ENCODE measurements at regions not wholly inside any gene's neighbourhood (a gene's known extent, or its start where the extent isn't known, plus 50 kb on each side); places are given as distances from the start of the nearest gene placed in this dataset.
"Not testable (repeated sequence)": the region's sequence is repeated elsewhere in the genome, so short reads cannot be mapped to it uniquely, and the experiment has no call there.

DNA sequence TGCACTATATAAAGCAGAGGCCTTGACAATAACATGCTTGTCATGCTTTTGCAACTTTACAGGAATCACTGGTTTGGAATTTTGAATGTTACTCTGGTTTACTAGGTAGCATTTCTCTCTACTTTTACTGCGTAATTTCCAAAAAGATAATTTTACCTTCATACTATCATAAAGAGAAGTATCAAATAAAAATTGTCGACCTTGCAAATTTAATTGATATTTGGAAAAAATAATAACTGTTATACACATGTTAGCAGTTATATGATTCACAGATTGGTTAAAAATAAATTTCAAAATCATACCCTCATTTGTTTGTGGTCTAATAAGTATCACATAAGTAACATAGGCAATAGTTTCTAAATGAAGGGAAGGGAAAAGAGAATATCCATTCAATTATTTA is 228.5 kb upstream of the CACNA2D1 start:
- Mint-ChIP-seq H3K27ac (no peak overlapping the region), H3K9me3 (no peaks in the 10 kb centered on the region), H3K36me3 (ENCODE audit: low read depth) (no peaks in the 10 kb centered on the region), H3K27me3 (no peaks in the 10 kb centered on the region), H3K4me1 (peaks cover under 1% of the 10 kb centered on the region), H3K4me3 (no peak overlapping the region)
- ChIA-PET POLR2A (no interaction called here), CTCF (interaction anchor here (1.0 kb wide), 1 partner anchor 75 kb away, joined by 3 read pairs; no protein-coding TSS in a partner anchor)
- no peak for DNase-seq

DNA sequence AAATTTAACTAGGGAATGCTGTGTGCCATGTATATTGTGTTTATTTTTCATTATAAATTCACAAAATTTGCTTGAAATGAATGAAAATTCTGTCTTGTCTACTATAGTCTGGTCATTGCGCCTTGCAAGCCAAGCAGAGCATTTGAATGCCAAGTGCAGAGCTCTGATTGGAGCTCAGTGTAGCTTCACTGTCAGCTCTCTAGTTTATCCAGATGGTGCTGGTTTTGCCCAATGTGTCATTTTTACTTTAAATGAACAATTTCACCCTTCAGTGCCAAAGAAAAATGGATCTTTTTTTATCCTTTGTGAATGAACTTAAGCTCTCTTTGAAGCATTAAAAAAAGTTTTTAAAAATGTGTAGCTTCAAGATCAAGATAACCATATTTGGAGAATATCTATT is 225.6 kb upstream of the CACNA2D1 start:
- H3K27me3 Mint-ChIP-seq = no peaks in the 10 kb centered on the region
- CTCF ChIA-PET = no interaction called here

DNA sequence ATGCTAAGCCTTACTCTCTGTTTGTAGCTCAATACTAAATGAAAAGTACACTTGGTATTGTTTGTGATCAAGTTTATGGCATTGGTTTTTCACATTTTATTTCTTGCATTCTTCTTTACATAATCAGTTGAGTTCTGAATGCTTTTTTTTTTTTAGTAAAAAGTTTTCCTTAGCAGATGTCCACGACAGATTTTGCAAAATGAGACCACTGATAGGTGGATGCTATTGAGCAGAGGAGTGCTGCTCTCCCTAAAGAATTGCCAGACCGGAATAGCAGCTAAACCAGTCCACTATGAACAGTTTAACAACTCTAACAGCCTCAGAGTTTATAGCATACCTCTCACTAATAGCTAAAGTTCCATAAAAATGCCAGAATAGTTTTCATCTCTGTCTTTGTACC is 225.1 kb upstream of the CACNA2D1 start:
- no peaks in the 10 kb centered on the region for H3K4me1 Mint-ChIP-seq
- no peak overlapping the region for H3K27ac Mint-ChIP-seq
- ChIA-PET POLR2A (no interaction called here), CTCF (interaction anchor here (0.7 kb wide), 1 partner anchor 765 kb away, joined by 4 read pairs; no protein-coding TSS in a partner anchor)
- no peaks in the 10 kb centered on the region for H3K27me3 Mint-ChIP-seq
- no peaks in the 10 kb centered on the region for H3K36me3 Mint-ChIP-seq (ENCODE audit: low read depth)
- DNase-seq = no peak
- H3K9me3 Mint-ChIP-seq = no peaks in the 10 kb centered on the region
- no peak overlapping the region for H3K4me3 Mint-ChIP-seq

More for the DNA sequence above, 225.6 kb upstream of the CACNA2D1 start:
- Mint-ChIP-seq H3K36me3 (ENCODE audit: low read depth) (no peaks in the 10 kb centered on the region), H3K27ac (no peak overlapping the region), H3K9me3 (no peaks in the 10 kb centered on the region), H3K4me3 (no peak overlapping the region), H3K4me1 (no peaks in the 10 kb centered on the region)
- POLR2A ChIA-PET = no interaction called here
- no peak for DNase-seq

DNA sequence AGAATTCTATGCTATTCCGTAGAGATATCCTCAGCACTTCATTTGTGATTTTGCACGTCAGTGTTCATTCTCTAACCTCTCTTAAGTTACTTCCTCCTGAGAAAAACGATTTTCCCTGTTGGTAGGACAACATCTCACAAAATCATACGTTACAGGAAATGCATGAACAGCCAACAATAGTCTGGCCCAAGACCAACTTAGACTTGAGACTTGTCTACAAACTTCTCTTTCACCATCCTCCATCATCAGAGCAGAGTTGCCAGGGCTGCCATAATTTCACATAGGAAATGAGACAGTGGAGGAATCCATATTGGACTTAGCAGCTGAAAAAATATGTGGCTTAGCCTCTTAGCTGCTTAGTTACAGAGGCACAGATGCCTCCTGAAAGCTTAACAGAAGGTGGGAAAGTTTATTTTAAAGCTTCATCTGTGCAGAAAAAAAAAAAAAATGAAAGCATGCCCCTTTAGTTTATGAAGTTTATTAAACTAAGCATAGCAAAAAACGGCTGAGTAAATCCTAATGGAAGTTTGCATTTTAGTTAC is 222.5 kb upstream of the CACNA2D1 start:
- H3K27ac Mint-ChIP-seq = no peak overlapping the region
- CTCF ChIA-PET = no interaction called here
- H3K4me3 Mint-ChIP-seq = no peak overlapping the region
- no peak for DNase-seq
- no peaks in the 10 kb centered on the region for H3K9me3 Mint-ChIP-seq
- no peaks in the 10 kb centered on the region for H3K27me3 Mint-ChIP-seq
- POLR2A ChIA-PET = no interaction called here
- no peaks in the 10 kb centered on the region for H3K36me3 Mint-ChIP-seq (ENCODE audit: low read depth)
- H3K4me1 Mint-ChIP-seq = no peaks in the 10 kb centered on the region

DNA sequence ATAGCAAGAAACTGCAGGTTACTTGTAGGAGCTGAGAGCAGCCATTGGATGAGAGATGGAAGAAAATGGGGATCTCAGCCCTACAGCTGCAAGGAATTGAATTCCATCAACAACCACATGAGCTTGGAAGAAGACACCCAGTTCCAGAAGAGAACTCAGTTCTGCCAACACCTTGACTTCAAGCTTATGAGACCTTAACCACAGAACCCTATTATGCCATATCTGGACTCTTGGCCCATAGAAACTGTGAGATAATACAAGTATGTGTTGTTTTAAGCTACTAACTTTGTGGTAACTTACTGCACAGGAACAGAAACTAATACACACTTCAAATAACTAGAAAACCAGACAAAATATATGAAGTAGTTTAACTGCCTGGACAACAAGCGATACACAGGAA is 212.4 kb upstream of the CACNA2D1 start:
- POLR2A ChIA-PET = no interaction called here
- no peaks in the 10 kb centered on the region for H3K27me3 Mint-ChIP-seq
- no peak overlapping the region for H3K4me3 Mint-ChIP-seq

DNA sequence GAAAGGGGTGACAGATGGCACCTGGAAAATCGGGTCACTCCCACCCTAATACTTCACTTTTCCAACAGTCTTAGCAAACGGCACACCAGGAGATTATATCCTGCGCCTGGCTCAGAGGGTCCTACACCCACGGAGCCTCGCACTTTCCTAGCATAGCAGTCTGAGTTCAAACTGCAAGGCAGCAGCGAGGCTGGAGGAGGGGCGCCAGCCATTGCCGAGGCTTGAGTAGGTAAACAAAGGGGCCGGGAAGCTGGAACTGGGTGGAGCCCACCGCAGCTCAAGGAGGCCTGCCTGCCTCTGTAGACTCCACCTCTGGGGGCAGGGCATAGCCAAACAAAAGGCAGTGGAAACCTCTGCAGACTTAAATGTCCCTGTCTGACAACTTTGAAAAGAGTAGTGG is 206.5 kb upstream of the CACNA2D1 start:
- DNase-seq; H3K4me1 Mint-ChIP-seq; POLR2A ChIA-PET; H3K27me3 Mint-ChIP-seq; H3K4me3 Mint-ChIP-seq; H3K27ac Mint-ChIP-seq; H3K36me3 Mint-ChIP-seq (ENCODE audit: low read depth); H3K9me3 Mint-ChIP-seq; CTCF ChIA-PET: not testable (repeated sequence)

More for the DNA sequence above, 212.4 kb upstream of the CACNA2D1 start:
- no peak for DNase-seq
- no peaks in the 10 kb centered on the region for H3K4me1 Mint-ChIP-seq
- peaks cover 14% of the 10 kb centered on the region for H3K9me3 Mint-ChIP-seq
- H3K36me3 Mint-ChIP-seq (ENCODE audit: low read depth) = no peaks in the 10 kb centered on the region
- CTCF ChIA-PET = no interaction called here
- H3K27ac Mint-ChIP-seq = no peak overlapping the region

DNA sequence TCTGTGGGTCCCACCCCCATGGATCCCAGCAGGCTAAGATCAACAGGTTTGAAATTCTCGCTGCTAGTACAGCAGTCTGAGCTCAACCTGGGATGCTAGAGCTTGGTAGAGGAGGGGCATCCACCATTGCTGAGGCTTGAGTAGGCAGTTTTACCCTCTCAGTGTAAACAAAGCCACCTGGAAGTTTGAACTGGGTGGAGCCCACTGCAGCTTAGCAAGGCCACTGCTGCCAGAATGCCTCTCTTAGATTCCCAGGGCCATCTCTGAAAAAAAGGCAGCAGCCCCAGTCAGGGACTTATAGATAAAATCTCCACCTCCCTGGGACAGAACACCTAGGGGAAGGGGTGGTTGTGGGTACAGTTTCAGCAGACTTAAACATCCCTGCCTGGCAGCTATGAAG is 190.0 kb upstream of the CACNA2D1 start:
- Mint-ChIP-seq H3K4me1 (no peaks in the 10 kb centered on the region), H3K27ac (no peak overlapping the region), H3K36me3 (ENCODE audit: low read depth) (no peaks in the 10 kb centered on the region), H3K4me3 (no peak overlapping the region), H3K9me3 (no peaks in the 10 kb centered on the region), H3K27me3 (no peaks in the 10 kb centered on the region)
- CTCF ChIA-PET = no interaction called here
- no peak for DNase-seq
- POLR2A ChIA-PET = no interaction called here

DNA sequence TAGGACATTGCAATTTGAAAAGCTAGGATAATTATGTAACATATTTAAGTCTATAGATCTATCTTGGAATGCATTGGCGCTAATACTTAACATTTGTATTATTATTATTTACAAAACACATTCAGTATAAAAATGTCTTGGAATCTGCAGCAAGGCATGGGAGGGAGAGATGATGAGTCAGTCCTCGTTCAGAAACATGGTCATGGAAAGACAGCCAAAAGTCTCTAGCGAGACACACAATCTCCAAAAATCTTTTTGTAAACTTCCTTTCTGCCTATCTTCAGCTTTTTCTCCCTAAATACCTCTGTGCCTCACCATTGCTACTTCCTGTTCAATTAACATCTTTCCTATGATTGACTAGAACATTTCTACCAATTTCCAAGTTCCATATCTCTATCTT is 188.4 kb upstream of the CACNA2D1 start:
- Mint-ChIP-seq H3K36me3 (ENCODE audit: low read depth) (no peaks in the 10 kb centered on the region), H3K4me3 (no peak overlapping the region), H3K9me3 (no peaks in the 10 kb centered on the region), H3K27me3 (no peaks in the 10 kb centered on the region), H3K27ac (no peak overlapping the region), H3K4me1 (no peaks in the 10 kb centered on the region)
- ChIA-PET POLR2A (no interaction called here), CTCF (no interaction called here)
- no peak for DNase-seq

DNA sequence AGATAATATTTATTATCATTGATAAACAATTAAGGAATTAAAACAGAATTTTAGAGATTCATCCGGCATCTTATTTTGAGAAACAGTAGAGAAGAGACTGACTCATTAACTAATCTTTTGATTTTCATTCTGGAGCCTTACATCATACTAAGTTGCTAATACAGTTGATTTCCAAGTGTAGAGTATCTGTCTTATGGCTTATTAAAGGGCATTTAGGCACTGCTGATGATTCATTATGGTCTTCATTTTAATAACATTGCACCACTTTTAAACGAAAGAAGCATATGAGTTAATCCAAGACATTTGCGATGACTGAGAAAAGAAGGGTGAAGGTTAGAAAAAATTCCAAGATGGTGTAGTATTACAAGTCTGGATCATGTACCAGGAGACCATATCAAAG is 186.0 kb upstream of the CACNA2D1 start:
- Mint-ChIP-seq H3K27ac (no peak overlapping the region), H3K4me1 (no peaks in the 10 kb centered on the region), H3K4me3 (no peak overlapping the region), H3K27me3 (no peaks in the 10 kb centered on the region), H3K9me3 (no peaks in the 10 kb centered on the region), H3K36me3 (ENCODE audit: low read depth) (no peaks in the 10 kb centered on the region)
- ChIA-PET CTCF (no interaction called here), POLR2A (no interaction called here)
- no peak for DNase-seq

DNA sequence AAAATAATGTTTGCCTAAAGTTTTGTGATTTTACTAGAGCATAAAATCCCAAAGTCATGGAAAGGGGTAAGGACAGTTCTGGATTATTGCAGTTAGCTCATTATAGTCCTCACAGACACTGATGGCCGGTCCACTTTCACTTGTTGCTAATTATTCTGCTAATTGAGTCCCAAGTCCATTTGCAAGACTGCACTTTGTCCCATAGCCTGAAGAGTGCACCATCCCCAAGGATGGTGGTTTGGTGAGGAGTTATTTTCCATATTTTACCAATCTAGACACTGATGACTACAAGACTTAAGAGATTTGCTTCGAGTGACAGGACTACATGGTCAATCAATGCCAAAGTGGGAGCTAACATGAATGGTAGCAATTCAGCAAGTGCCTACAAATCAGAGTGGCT is 181.8 kb upstream of the CACNA2D1 start:
- H3K36me3 Mint-ChIP-seq (ENCODE audit: low read depth) = no peaks in the 10 kb centered on the region
- no peak overlapping the region for H3K4me3 Mint-ChIP-seq
- H3K27ac Mint-ChIP-seq = no peak overlapping the region
- H3K4me1 Mint-ChIP-seq = no peaks in the 10 kb centered on the region
- DNase-seq = no peak
- CTCF ChIA-PET = no interaction called here
- H3K27me3 Mint-ChIP-seq = no peaks in the 10 kb centered on the region
- POLR2A ChIA-PET = no interaction called here
- no peaks in the 10 kb centered on the region for H3K9me3 Mint-ChIP-seq

DNA sequence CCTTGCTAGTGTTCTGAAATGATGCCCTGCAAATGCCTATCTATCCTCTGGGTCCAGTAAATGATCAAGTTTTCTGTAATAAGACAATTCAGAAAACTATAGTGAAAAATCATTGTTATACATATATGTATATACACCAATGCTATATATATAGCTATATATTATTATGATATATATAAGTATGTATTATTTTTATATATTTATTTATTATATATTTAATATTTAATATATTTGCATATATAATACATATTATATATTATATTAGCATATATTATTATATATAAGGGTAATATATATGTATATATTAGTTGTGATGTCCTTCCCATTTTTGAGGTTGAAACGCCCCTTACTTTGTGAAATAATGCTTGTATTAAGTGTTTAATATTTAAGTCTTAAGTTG is 181.4 kb upstream of the CACNA2D1 start:
- H3K27me3 Mint-ChIP-seq = no peaks in the 10 kb centered on the region
- no peaks in the 10 kb centered on the region for H3K36me3 Mint-ChIP-seq (ENCODE audit: low read depth)
- no peaks in the 10 kb centered on the region for H3K9me3 Mint-ChIP-seq
- no peak for DNase-seq
- no peaks in the 10 kb centered on the region for H3K4me1 Mint-ChIP-seq
- ChIA-PET POLR2A (no interaction called here), CTCF (no interaction called here)
- no peak overlapping the region for H3K4me3 Mint-ChIP-seq
- no peak overlapping the region for H3K27ac Mint-ChIP-seq

DNA sequence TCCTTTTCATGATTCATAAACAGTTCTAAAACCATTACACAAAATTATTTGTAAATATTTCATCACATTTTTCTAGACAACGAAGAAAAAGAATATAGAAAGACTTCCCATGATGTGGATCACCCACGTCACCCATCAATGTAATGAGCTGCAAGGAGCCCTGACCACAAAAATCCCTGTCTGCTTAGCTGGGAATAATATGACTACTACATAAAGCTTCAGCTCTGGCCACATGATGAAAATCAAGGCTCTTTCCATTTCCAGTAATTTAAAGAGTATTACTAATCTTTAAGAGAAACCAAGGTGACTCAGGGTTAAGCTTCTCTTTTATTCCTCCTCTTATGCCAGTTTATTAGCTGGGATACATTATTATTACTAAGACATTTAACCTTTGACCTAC is 180.8 kb upstream of the CACNA2D1 start:
- Mint-ChIP-seq H3K4me3 (no peak overlapping the region), H3K36me3 (ENCODE audit: low read depth) (no peaks in the 10 kb centered on the region), H3K27ac (no peak overlapping the region), H3K27me3 (no peaks in the 10 kb centered on the region), H3K9me3 (no peaks in the 10 kb centered on the region), H3K4me1 (no peaks in the 10 kb centered on the region)
- ChIA-PET POLR2A (no interaction called here), CTCF (no interaction called here)
- no peak for DNase-seq

DNA sequence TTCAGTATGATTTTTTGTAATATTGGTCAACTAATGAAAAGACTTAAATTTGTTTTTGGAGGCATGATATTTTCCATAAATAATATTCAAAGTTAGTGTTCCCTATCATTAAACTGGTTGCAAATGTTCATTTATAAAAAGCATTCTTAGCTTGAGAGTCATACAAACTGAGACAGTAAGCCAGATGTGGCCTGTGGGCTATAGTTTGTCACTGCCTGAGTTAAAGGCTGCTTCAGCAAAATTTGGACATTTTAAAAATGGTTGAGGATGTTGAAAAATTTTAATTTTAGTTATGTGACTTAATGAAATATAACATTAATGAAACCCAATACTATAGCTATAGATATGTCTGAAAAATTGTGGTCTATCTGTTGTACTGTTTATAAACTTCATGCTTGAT is 180.2 kb upstream of the CACNA2D1 start:
- no peaks in the 10 kb centered on the region for H3K27me3 Mint-ChIP-seq
- no peaks in the 10 kb centered on the region for H3K9me3 Mint-ChIP-seq
- H3K36me3 Mint-ChIP-seq (ENCODE audit: low read depth) = no peaks in the 10 kb centered on the region
- H3K4me3 Mint-ChIP-seq = no peak overlapping the region
- ChIA-PET POLR2A (no interaction called here), CTCF (no interaction called here)
- no peaks in the 10 kb centered on the region for H3K4me1 Mint-ChIP-seq
- H3K27ac Mint-ChIP-seq = no peak overlapping the region
- no peak for DNase-seq

DNA sequence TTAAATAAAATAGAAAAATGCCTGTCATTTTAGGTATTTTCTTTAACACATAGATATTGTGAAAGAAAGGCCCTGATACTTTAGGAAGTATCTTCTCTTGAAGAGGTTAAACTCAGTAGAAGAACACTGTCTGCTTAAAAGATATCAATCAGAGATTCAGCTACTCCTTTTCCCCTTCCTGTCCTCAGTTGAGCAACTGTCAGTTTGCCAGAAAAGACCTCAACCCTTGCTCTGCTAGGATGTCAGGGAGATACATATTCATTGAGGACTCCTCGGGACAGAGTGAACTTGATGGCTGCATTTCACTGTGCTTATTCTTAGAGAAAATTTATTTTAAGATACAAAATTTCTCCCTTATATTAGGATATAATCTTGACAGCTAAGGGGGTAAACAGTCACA is 173.6 kb upstream of the CACNA2D1 start:
- no peaks in the 10 kb centered on the region for H3K9me3 Mint-ChIP-seq
- H3K4me3 Mint-ChIP-seq = no peak overlapping the region
- no peak overlapping the region for H3K27ac Mint-ChIP-seq
- DNase-seq = no peak
- POLR2A ChIA-PET = no interaction called here
- no peaks in the 10 kb centered on the region for H3K4me1 Mint-ChIP-seq
- no peaks in the 10 kb centered on the region for H3K36me3 Mint-ChIP-seq (ENCODE audit: low read depth)
- CTCF ChIA-PET = no interaction called here
- H3K27me3 Mint-ChIP-seq = no peaks in the 10 kb centered on the region
